ENCODE measurements at regions not wholly inside any gene's neighbourhood (a gene's known extent, or its start where the extent isn't known, plus 50 kb on each side); places are given as distances from the start of the nearest gene placed in this dataset.
A peak's percentile ranks its signal among the peaks of the same experiment; 100 is the strongest.

DNA sequence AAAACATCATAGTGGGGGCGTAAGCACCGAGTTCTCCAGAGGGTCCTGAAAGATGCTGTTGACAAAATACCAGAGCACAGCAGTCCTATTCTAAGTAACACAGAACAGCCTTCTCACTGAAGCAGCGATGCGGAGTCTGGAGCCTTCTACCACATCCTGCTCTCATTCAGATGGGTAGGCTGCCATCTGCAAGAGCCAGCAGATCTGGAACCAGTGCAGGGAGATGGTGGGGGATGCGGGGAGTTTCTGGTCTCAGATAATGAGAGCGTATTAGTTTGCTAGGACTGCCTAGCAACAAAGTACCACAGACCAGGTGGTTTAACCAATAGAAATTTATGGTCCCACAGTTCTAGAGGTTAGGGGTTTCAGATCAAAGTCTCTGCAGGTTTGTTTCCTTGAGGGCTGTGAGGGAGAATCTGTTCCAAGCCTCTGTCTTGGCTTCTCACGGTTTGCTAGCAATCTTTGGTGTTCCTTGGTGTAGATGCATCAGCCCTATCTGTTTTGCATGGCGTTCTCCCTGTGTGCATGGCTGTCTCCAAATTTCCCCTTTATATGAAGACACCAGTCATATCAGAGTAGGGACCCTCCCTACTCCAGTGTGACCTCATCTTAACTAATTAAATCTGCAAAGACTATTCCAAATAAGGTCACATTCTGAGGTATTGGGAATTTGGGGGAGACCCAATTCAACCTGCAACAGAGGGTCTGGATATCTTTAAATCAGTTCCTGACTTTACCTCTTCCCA lies 52.0 kb upstream of the STEAP1B start:
- ATAC-seq, result no peak

GRCh38 chr7:22550514-22551030 lies 50.6 kb upstream of the STEAP1B start:
- ChIA-PET CTCF (interaction anchor here (1.9 kb wide), 1 partner anchor 232 kb away, joined by 6 read pairs; no protein-coding TSS in a partner anchor), POLR2A (no interaction called here)
- Mint-ChIP-seq H3K36me3 (ENCODE audit: low read depth) (no peaks in the 10 kb centered on the region), H3K27me3 (ENCODE audit: low read depth) (peaks cover 58% of the 10 kb centered on the region), H3K4me3 (no peak overlapping the region), H3K9me3 (ENCODE audit: insufficient read depth) (no peaks in the 10 kb centered on the region), H3K4me1 (ENCODE audit: low read depth) (peaks cover 23% of the 10 kb centered on the region), H3K27ac (no peak overlapping the region)
- DNase-seq, result no peak
- ATAC-seq, result no peak

More for the DNA sequence above, 52.0 kb upstream of the STEAP1B start:
- Mint-ChIP-seq H3K9me3 (ENCODE audit: insufficient read depth) (no peaks in the 10 kb centered on the region), H3K27ac (no peak overlapping the region), H3K4me3 (no peak overlapping the region), H3K27me3 (ENCODE audit: low read depth) (peaks cover 58% of the 10 kb centered on the region), H3K4me1 (ENCODE audit: low read depth) (peaks cover 26% of the 10 kb centered on the region), H3K36me3 (ENCODE audit: low read depth) (no peaks in the 10 kb centered on the region)
- no peak for DNase-seq
- ChIA-PET CTCF (interaction anchor here (1.9 kb wide), 1 partner anchor 231 kb away, joined by 6 read pairs; no protein-coding TSS in a partner anchor), POLR2A (no interaction called here)

- Mint-ChIP-seq H3K36me3 (ENCODE audit: low read depth) (no peaks in the 10 kb centered on the region), H3K27me3 (ENCODE audit: low read depth) (peaks cover 61% of the 10 kb centered on the region), H3K4me1 (ENCODE audit: low read depth) (peaks cover 16% of the 10 kb centered on the region), H3K9me3 (ENCODE audit: insufficient read depth) (no peaks in the 10 kb centered on the region), H3K4me3 (peak overlapping the region; percentile 45), H3K27ac (no peak overlapping the region)
- DNase-seq (peak; percentile 54), ATAC-seq (peak; percentile 75)
- POLR2A ChIA-PET, result no interaction called here
- CTCF ChIA-PET, result interaction anchor here (1.9 kb wide), 1 partner anchor 233 kb away, joined by 6 read pairs; no protein-coding TSS in a partner anchor
Observed at GRCh38 chr7:22549667-22550513, 49.9 kb upstream of the STEAP1B start.
